ENCODE measurements at regions not wholly inside any gene's neighbourhood (a gene's known extent, or its start where the extent isn't known, plus 50 kb on each side); places are given as distances from the start of the nearest gene placed in this dataset.

DNA sequence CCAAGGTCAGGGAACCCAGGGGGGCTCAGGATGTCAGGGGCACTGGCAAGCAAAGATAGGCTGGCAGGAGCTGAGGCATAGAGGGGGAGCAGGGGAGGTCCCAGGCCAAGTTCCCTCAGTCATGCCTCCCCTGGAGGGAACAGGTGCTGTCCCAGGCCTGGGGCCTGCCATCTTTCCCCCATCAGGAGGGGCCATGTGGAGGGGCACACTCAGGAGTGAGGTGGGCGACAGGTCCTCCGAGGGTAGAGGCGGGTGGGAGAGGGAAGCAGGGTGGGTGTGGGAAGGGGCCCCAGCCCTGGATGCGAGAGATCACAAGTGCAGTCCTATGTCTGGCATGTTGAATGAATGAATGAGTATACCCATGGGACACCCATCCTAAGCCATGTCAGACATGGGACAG, 127.7 kb upstream of the GLI2 start:
- no peak for TF ChIP-seq CTCF (IDR thresholded peaks at IDR 0.05; ENCODE audit: low read depth, low read length)
- no peak for DNase-seq (ENCODE audit: extremely low read depth, low read depth)

GRCh38 chr2:120609826-120610395, 125.8 kb upstream of the GLI2 start:
- DNase-seq (ENCODE audit: extremely low read depth, low read depth): no peak
- TF ChIP-seq CTCF (IDR thresholded peaks at IDR 0.05; ENCODE audit: low read depth, low read length): no peak

DNA sequence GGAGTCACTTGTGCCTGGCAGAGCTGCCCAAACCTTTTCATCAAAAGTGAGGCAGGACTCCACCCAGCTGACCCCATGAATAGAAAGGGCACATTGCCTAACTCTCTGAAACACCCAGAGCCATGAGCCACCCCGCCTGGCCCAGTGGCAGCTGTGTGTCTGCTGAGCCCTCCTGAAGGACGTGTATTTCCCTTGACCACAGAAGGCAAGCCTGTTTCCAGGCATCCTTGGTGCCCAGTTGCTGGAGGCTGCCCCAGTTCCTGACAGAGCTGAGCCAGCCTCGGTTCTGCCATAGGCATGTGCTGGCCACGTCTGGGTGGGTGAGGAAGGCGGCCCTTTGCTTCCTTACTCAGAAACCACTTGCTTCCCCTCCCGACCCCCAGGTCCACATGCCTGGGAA, 124.7 kb upstream of the GLI2 start:
- no peak for DNase-seq (ENCODE audit: extremely low read depth, low read depth)
- TF ChIP-seq CTCF (IDR thresholded peaks at IDR 0.05; ENCODE audit: low read depth, low read length): no peak

- TF ChIP-seq CTCF (IDR thresholded peaks at IDR 0.05; ENCODE audit: low read depth, low read length): no peak
- no peak for DNase-seq (ENCODE audit: extremely low read depth, low read depth)
These were observed 123.7 kb upstream of the GLI2 start for GRCh38 chr2:120611961-120612360.

DNA sequence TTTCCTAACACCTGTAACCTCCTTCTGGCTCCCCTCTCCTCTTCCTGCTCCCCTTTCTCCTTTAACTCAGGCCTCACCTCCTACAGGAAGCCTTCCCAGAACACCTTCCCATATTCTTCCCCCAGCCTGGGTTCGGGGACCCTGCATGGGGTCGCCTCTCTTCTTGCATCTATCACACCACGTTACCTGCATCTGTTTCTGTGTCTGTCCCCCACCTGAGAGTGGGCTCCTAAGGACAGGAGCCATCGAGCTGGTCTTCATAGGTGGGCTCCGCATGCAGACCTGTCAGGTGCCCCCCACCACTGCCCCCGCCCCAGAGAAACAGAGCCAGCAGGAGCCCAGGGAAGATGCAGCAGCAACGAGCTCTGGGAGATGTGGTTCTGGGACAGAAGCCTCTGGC, 123.2 kb upstream of the GLI2 start:
- DNase-seq (ENCODE audit: extremely low read depth, low read depth): no peak
- no peak for TF ChIP-seq CTCF (IDR thresholded peaks at IDR 0.05; ENCODE audit: low read depth, low read length)

DNA sequence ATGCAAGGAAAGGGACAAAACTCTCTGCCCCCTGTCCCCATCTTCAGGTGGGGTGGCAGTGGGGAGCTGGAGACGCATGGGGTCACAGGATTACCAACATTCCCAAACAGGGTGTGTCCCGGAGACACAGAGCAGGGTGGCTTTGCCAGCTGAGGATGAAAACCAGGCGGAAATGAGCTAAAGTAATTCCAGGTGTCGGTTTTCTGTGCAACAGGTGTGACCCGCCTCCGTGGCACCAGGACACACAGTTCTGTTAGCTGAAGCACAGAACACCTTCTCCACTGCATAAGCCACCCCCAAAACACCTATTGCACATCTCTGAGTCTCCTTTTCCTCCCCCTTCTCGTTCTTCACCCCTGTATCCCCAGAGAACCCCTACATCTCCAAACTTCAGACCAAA, 122.7 kb upstream of the GLI2 start:
- no peak for TF ChIP-seq CTCF (IDR thresholded peaks at IDR 0.05; ENCODE audit: low read depth, low read length)
- no peak for DNase-seq (ENCODE audit: extremely low read depth, low read depth)

GRCh38 chr2:120613742-120614571, 121.7 kb upstream of the GLI2 start:
- TF ChIP-seq CTCF (IDR thresholded peaks at IDR 0.05; ENCODE audit: low read depth, low read length): no peak
- peak; percentile 61 for DNase-seq (ENCODE audit: extremely low read depth, low read depth)

All from AG09319 (cell line).